ENCODE measurements at regions not wholly inside any gene's neighbourhood (a gene's known extent, or its start where the extent isn't known, plus 50 kb on each side); places are given as distances from the start of the nearest gene placed in this dataset.
"Not testable (repeated sequence)": the region's sequence is repeated elsewhere in the genome, so short reads cannot be mapped to it uniquely, and the experiment has no call there.

DNA sequence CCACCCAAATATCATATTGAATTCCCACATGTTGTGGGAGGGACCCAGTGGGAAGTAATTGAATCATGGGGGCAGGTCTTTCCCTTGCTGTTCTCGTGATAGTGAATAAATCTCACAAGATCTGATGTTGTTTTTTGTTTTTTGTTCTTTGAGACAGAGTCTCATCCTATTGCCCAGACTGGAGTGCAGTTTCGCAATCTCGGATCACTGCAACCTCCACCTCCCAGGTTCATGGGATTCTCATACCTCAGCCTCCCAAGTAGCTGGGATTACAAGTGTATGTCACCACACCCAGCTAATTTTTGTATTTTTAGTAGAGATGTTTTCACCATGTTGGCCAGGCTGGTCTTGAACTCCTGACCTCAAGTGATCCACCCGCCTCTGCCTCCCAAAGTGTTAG lies 552.6 kb upstream of the VRK2 start:
- DNase-seq (ENCODE audit: low read depth in 2 of 2), result not testable (repeated sequence)

DNA sequence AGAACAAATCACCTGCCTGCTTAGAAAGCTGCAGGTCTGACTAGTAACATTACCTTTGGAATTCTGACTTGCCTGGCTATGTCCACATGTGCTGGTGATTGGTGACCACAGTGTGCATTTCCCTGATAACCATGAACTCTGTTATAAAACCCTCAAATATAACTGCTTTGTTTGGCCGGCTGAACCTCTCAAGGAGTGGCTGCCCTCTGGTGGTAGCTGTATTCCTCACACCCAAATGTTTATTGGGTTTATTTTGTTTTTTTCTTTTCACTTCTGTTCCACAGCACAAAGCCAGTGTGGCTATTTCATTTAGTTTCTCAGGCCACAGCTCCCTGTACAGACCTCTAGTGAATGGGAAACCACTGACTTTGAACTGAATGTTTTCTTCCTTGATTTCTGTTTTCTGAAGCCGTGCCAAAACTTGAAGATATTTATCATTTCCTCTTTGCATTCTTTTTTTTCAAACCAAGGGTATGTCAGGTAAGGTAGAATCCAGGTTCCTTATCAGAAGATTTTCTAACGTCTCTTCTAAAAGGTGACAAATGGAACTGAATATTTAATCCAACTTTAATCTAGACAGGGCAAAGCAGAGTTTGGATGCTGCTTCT lies 549.0 kb upstream of the VRK2 start:
- DNase-seq (ENCODE audit: low read depth in 2 of 2), result no peak

DNA sequence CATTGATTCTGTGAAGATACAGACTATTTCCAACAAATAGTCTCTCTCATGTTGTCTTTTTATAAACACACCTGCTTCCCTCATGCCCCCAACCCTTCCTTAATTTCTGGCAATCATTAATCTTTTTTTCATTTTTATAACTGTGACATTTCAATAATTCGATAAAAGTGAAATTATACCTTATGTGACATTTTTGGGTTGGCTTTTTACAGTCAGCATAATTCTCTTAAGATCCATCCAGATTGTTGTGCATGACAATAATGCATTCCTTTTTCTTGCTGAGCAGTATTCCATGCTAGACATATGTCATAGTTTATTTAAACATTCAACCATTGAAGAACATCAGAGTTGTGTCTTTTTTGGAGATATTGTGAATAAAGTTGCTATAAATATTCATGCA lies 541.8 kb upstream of the VRK2 start:
- no peak for DNase-seq (ENCODE audit: low read depth in 2 of 2)

DNA sequence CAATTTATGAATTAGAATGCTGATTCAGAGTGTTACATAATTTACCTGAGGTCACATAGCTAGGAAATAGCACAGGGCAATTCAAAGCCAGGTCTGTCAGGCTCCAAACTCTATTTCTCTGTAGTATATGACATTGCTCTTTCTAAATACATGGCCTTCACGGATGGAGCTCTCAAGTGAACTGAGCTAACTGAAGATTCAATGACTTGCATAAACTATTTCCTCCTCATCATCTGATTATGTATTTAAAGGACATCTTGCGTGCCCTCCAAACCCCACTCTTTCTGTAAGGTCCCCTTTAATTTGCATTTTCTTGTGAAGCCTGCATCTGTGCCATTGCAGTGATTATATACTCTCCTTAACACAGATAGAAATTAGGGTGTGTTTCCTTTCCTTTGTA lies 537.4 kb upstream of the VRK2 start:
- DNase-seq (ENCODE audit: low read depth in 2 of 2), result no peak

DNA sequence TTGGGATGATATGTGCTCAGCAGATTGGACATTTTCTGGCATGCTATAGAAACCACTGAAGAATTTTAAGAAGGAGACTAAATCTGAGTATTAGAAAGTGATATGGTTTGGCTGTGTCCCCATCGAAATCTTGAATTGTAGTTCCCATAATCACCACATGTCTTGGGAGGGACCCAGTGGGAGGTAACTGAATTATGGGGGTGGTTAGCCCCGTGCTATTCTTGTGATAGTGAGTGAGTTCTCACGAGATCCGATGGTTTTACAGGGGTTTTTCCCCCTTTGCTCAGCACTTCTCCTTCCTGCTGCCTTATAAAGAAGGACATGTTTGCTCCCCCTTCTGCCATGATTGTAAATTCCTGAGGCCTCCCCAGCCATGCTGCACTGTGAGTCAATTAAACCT lies 535.9 kb upstream of the VRK2 start:
- no peak for DNase-seq (ENCODE audit: low read depth in 2 of 2)

DNA sequence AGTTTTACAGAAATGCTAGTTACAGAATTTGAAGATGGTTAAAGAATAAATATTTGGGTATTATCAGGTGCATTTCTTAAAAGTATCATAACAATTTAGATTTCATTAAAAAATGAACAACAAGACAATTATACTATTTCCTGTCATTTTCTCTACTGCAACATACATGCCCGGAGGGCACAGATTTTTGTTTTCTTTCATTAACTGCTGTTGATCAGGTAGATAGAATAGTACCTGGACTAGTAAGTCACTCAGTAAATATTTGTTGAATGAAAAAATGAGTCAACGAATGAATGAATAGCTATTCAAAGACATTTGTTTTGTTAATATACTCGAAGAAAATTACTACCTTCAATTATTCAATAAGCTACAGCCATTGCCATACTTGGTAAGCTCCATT lies 531.2 kb upstream of the VRK2 start:
- DNase-seq (ENCODE audit: low read depth in 2 of 2), result no peak

DNA sequence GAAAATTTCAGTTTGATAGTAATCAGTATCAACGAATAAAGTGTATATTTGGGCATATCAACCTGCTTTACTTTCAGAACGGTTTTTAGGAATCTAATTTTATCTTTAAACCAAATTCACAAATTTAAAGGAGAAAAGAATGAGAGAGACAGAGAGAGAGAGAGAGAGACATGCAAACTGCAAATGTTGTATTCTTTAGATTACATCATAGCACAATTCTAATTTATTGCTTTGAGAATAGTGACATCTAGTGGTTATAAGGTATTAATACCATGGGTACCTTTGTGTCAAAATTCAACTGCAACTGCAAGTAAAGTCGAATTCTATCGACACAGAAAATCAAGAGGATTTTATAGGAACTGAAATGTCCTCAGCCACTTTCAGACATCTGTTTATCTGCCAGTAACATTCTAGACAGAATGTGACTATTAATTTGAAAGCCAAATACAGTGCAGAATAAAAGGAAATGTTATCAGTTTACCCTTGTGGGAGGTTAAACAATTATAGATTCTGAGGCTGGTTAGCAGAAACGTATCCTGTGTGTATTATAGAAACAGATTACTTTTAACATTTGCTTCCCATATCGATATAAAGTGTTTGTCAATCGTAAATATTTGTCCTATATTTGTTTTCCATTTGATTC lies 529.8 kb upstream of the VRK2 start:
- no peak for DNase-seq (ENCODE audit: low read depth in 2 of 2)

DNA sequence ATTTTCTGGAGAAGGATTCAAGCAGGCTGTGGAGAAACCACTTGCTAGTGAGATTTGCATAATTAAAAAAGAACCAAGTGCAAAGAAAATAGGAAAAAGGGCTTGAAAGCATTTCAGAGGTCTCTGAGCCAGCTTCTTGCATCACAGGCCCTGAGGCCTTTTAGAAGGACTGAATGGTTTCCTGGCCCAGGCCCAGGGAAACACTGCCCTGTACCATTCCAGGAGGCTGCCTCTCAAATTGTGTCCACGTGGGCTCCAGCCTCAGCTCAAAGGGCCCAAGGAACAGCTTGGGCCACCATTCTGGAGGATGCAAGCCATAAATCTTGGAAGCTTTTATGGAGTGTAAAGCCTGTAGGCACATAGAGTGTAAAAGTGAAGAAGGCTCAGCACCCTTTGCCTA lies 523.3 kb upstream of the VRK2 start:
- DNase-seq (ENCODE audit: low read depth in 2 of 2), result no peak

DNA sequence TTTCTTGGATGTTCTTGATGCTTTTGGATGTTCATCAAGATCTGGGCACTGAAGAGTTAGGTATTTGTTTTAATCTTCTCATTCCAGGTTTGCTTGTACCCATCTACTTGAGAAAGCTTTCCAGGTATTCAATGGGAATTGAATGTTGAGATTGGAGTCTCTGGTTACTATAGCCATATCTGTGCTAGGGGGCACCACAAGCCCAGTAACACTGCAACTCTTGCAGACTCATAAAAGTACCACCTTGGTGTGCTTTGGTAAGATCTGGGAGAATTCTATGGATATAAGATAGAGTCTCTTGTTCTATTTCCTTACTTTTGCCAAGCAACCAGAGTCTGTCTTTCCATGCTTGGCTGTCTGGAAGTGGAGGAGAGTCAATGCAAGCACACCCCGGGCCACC lies 518.9 kb upstream of the VRK2 start:
- DNase-seq (ENCODE audit: low read depth in 2 of 2), result no peak

DNA sequence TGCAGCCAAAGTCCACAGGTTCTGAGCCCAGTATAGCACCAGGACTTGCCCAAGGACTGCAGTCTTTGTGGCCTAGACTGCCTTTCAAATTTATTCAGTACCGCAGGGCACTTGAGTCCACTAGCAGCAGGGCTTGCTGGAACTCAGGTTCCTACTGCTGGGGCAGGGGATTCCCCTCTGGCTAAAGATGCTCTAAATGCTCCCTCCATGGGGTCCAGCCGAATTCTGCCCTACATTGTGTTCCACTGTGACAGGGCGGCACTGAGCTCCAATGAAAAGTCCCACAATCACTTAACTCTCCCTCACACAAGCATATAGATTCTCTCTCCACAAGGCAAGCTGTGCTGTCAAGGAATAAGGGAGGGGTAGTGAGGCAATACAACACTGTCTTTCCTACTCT lies 518.1 kb upstream of the VRK2 start:
- DNase-seq (ENCODE audit: low read depth in 2 of 2), result no peak

DNA sequence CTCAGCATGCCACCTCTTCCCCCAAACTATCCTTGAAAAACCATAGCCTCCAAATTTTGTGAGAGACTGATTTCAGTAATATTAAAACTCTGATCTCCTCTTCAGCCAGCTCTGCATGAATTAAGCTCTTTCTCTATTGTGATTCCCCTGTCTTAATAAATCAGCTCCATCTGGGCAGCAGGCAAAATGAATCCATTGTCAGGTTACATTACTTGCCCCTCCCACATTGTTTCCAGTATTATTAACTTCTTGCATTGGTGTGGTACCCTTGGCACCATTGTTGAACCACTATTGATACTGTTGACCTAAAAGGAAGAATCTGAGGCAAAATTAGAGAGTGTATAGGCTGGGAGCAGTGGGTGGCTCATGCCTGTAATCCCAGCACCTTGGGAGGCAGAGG lies 512.2 kb upstream of the VRK2 start:
- DNase-seq (ENCODE audit: low read depth in 2 of 2), result no peak

DNA sequence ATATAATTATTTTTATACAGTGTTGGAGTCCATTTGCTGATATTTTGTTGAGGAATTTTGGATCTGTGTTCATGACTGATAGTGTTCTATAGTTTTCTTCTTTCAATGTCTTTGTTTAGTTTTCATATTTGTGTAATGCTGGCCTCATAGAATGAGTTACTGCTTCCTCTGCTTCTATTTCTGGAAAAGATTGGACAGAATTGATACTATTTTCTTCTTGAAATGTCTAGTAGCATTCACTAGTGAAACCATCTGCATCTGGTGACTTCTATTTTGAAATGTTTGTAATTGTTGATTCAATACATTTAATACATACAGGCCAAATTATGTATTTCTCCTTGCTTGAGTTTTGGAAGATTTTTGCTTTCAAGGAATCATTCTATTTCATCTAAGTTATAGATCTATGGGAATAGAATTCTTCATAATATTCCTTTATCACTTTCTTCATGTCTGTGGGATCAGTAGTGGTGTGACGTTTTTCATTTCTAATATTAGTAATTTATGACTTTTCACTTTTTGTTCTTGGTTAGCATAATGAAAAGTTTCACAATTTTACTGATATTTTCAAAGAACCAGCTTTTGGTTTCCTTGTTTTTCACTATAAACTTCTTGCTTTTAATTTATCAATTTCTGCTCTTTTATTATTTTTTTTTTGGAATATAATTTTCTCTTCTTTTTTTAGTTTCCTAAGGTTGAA lies 509.9 kb upstream of the VRK2 start:
- DNase-seq (ENCODE audit: low read depth in 2 of 2), result no peak

DNA sequence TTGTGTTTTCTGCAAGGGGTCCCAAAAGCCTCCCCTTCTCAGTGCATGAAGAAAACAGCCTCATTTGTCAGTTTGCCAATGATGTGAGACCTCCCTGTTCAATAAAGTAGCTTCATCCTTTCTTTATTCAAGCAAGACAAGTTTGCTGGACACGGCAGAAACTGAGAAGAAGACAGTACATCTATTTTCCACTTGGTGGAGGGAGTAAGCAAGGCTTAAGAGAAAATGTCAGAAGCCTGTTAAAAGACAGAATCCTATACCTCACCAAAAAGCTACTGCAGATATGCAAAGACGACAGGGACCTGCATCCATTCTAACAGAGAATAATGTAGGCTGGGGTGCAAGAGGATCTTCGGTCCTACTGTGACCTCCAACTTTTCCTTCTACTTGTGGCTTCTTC lies 506.8 kb upstream of the VRK2 start:
- no peak for DNase-seq (ENCODE audit: low read depth in 2 of 2)

DNA sequence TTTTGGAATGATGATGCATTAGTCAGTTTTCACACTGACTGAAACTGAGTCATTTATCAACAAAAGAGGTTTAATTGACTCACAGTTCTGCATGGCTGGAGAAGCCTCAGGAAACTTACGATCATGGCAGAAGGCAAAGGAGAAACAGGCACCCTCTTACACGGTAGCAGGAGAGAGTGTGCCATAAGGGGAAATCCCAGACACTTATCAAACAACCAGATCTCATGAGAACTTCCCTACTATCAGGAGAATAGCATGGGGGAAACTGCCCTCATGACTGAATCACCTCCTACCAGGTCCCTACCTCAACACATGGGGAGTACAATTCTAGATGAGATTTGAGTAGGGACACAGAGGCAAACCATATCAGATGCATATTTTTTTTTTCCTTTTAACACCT lies 504.5 kb upstream of the VRK2 start:
- no peak for DNase-seq (ENCODE audit: low read depth in 2 of 2)

DNA sequence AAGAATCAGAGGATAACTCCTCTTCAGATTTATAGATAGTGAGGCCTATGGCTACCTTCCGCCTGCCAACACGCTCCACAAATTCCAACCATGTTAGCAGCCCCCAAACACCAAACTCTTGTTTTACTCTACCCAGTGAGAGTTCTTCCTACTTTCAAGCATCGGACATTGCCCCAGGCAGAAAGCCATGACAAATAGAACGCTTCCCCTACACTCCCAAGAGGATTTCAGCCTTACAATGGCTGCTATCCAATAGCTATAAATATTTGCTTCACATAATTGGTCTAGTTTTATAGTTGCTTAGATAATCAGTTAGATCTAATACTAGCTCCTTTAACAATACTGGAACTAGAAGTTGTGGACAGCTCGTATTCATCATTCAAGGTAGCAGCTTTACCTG lies 503.4 kb upstream of the VRK2 start:
- no peak for DNase-seq (ENCODE audit: low read depth in 2 of 2)

DNA sequence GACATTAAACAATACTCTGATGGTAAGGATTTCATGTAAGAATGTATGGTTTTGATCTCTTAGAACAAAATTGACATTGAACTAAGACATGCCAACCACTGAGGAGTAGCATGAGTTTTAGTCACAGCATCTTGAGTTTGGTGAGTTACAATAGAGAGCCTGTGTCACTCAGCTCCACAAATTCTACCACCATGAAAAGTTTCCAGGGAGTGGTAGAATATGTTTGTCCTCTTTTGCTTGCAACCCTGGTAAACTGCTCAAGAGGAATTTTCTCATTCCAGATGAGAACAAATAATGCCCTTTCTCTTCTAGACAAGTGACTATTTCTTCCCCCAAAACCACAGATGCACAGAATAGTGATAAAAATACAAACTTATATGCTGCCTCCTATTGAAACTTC lies 502.0 kb upstream of the VRK2 start:
- no peak for DNase-seq (ENCODE audit: low read depth in 2 of 2)

DNA sequence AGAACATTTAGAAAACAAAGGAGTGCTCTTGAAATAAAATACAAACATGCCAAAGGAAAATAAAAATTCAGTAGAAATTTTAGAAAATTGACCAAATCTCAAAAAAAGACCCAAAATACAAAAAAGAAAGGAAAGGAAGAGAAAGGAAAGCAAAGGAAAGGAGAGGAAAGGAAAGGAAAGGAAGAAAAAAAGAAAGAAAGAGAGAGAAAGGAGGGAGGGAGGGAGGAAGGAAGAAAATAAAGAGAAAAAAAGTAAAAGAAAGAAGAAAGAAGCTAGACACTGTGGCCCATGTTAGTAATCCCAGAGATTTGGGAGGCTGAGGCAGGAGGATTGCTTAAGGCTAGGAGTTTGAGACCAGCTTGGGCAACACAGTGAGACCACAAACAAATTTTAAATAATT lies 500.1 kb upstream of the VRK2 start:
- no peak for DNase-seq (ENCODE audit: low read depth in 2 of 2)

DNA sequence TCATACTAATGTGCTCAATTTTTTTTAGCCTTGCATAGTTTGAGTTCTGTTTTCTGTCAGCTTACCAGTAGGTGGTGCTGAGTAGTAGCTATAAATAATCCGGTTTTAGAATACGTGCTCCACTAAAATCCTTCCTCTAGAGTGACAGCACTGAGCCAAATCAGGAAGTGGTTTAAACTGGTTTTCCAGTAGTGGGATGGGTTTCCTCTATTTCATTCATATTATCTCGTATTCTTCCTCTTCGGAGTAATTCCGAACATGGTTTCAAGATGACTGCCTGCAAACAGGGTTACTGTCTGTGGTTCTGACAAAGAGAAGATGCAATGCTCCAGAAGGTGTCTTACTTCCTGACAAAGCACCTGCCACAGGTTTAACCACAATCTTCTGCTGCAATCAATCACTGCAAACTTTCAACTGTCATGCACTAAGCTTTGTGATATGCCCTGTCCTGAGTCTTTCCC lies 496.9 kb upstream of the VRK2 start:
- DNase-seq (ENCODE audit: low read depth in 2 of 2), result no peak

DNA sequence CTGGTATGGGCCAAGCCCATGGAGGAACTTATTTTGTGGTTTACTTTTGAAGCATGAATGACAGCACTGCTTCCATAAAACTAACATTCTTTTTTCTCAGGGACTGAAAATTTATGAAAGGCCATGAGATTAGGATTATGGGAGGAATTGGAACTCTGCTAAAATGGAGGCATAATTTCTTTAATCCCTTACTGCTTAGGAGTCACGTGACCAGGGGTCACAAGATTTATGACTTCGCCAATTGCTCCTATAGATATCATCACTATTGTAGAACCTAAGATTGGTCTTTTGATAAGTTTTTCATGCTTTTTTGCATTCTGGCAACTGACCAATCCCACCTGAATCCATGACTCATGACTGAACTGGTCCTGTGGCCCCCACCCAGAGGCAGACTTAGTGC lies 495.7 kb upstream of the VRK2 start:
- DNase-seq (ENCODE audit: low read depth in 2 of 2), result no peak

DNA sequence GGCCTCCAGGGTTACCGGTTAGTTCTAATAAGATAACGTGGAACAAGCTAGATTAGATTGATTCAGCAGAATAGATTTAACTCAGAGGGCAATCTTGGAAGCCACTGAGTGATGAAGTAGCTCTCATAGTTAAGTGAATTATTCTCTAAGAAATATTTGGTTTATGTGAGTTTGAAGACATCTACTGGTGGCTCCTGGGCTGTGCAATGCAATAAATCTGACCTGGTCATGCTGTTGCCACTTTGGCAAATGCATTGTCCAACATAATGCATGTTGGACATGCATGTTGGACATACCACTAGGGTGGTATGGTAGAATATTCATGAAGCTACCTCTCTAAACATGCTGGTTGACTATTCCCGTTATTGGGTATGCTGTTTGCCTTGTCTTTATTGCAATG lies 493.7 kb upstream of the VRK2 start:
- DNase-seq (ENCODE audit: low read depth in 2 of 2), result no peak

DNA sequence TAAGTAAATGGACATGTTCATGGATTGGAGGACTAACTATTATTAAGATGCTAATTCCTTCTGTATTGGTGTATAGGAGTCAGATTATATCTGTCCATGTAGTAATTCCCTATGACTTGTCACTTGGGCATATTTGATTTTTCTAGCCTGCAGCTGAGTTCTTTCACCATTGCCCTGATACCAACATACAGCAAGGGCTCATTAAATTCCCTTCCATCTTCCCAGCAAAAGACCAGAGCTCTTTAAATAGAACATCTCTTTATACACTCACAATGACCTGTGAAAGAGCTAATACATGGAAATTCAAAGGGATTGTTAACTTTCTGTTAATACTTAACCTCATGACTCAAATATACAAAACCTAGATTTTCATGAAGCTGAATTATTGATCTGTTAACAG lies 492.3 kb upstream of the VRK2 start:
- no peak for DNase-seq (ENCODE audit: low read depth in 2 of 2)

DNA sequence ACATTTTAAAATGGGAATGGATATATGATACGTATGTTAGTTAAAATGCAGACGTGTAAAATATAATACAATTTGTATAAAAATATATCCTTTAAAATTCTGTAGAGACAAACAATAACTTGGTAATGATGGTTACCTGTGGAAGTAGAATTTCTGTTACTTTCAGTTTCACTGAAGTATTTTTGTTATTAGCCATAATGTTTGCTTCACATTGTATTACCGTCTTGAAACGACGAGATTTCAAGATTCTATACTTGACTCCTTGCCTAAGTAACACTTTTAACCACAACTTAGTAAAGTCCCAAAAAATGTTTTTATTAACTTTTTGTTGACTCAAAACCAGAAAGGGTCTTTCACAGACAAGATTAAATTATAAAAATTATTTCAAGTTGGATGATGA lies 488.3 kb upstream of the VRK2 start:
- no peak for DNase-seq (ENCODE audit: low read depth in 2 of 2)

DNA sequence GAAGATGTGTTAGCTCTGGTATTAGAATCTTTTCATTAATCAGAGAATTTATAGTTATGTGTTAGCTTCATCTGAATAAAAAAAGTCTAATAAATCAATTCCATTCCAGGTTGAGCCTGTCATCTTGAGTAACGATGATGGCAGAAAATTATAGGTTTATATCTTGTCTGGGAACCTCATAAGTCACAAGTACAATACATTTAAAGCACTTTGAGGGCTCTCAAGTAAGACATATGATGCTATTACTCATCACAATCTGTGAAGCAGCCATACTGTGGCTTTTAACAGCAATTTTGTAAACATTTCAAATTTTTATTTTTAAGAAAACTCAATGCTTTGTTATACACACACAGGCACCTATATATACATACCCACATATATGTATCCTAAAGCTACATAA lies 484.1 kb upstream of the VRK2 start:
- DNase-seq (ENCODE audit: low read depth in 2 of 2), result no peak

DNA sequence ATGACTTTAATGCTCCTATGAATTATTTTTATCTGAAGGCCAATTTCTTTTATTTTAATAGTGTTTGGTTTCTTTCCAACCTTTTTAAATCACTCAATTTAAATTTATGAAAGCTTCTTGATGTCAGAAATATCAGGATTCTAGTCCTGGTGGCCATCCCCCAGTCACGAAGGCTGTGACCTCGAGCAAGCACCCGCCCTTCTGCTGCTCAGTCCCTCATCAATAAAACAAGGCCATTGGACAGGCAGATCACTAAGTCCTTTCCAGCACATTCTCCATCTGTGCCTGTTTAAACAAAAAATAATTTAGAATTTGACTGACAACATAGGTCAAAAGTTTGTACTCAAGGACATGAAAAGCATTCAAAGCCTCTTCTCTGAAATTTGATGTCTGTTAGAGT lies 483.6 kb upstream of the VRK2 start:
- no peak for DNase-seq (ENCODE audit: low read depth in 2 of 2)

Measured in stimulated activated CD8-positive, alpha-beta memory T cell treated with anti-CD3 and anti-CD28 coated beads, Interleukin-7, amount 100 ng/mL, for 1 hour (primary cell).